ENCODE measurements at regions not wholly inside any gene's neighbourhood (a gene's known extent, or its start where the extent isn't known, plus 50 kb on each side); places are given as distances from the start of the nearest gene placed in this dataset.
"Not testable (repeated sequence)": the region's sequence is repeated elsewhere in the genome, so short reads cannot be mapped to it uniquely, and the experiment has no call there.

DNA sequence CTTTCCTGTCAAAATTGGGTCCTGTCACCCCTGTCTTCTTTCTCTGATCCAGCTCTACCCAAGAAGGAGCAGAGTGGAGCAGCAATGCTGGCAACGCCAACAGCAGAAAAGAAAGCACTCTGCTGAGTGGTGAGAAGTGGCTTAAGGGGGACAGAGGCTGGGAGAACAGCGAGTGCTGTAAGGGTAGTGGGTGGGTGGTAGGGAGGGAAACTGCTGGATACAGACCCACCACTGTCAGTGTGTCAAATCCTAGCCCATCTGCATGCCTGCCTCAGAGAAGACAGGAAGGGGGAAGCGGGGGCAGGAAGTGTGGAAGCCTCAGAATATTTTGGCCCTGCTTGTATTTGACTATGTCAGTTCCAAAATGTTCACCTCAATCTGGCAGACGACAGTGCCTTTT, 170.4 kb upstream of the MAST4 start:
- DNase-seq = no peak

DNA sequence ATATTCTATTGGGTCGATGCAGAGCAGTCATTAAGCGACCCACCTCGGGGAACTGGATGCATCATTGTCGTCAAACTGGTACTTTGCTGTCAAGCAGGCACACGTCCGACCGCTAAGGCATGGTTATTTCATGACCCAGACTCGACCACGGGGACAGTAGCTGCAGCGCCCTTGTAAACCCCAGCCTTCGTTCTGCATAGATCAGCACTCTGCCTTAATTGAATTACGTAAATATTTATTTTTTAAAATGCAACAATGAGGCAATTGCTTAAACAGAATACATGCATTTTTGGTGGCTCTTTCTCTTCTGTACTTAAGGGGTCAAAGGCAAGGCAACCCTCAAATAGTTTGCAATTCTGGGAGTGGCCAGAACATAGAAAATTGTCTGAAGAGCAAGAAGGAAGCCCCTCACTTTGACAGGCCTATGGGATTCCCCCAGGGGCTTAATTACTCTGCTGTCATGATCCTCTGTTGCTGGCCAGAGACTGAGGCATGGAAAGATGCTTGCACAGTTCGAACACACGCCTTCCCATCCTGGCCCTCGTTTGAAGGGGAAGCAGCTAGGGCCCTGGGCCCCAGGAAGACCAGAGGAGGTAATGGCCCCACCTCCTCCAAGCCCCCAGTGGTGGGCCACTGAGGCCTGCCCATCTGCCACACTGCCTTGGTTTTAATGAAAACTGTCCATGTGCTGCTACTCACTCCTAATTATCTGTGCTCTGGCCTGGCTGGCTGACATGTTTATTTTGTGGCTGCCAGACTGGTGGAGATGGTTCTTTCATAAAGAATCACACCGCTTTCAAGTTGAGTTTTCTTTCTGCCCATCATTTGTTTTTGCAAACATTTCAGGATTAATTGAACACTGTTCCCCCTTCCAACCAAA, 169.7 kb upstream of the MAST4 start:
- DNase-seq = no peak

DNA sequence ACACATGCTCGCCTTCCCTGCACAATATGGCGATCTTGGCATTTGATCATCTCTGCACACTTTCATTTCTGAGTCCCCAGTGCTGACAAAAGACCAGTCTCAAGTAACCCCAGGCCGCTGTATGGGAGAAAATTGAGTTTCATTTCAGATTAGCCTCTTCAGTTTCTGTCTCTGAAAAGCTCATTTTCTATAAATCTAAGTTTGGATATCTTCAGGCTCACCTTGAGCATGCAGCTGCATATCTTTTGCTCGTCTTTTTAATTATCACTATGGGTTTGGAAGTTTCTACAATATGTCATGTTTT, 169.1 kb upstream of the MAST4 start:
- no peak for DNase-seq

DNA sequence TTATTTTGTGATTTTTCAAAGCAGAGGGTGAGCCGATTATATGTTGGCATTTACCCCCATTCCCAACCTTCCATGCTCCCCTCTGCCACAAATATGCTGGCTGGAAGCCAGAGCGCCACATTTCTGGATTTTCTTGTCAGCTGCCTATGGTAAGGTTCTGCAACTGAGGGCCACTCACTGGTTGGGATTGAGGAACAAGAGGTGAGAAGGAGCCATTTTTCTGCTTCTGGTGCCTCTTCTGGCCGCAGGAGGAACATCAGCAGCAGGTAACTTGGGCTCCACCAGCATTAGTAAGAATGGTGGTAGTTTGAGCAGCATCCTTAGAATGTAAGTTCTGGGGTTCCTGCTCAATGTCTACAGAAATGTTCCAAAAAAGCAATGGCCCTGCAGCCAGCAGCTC, 159.5 kb upstream of the MAST4 start:
- DNase-seq = no peak

DNA sequence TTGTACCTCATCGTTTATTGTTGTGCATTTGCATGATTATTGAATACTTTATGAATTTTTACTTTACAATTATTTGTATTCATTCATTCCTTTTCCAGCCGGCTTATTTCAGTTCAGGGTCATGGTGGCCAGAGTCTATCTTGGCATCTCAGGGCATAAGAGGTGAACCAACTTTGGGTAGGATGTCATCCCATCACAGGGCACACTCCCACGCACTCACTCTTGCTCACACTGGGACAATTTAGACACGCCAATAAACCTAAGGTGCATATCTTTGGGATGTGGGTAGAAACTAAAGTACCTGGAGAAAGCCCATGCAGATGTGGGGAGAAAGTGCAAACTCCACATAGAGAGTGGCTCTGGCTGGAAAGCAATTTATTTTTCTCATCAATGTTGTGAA, 158.1 kb upstream of the MAST4 start:
- no peak for DNase-seq

DNA sequence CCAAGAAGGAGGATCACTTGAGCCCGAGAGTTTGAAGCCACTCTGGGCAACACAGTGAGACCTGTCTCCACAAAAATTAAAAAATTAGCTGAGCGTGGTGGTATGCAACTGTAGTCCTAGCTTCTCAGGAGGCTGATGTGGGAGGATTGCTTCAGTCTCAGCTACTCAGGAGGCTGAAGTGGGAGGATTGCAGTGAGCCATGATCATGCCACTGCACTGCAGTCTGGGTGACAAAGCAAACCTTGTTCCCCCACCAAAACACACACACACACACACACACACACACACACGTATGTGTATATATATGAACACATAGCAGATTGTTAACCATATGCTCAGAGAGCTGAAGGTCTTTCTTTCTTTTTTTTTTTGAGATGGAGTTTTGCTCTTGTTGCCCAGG, 157.5 kb upstream of the MAST4 start:
- no peak for DNase-seq

DNA sequence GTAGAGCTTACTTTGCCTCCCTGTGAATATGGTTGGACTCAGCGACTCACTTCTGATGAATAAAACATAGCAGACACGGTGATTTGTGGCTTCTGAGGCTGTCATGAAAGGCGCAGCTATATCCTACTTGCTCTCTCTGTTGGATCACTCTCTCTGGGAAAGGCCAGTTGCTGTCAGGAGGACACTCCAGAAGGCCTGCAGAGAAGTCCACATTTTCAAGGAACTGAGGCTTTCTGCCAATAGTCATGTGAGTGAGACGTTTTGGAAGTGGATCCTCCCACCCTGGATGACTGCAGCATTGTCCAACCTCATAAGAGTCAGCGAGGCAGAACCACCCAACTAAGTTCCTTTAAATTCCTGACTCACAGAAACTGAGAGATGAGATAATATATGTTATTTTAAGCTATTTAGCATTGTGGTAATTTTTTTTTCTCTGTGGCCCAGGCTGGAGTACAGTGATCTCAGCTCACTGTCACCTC, 156.0 kb upstream of the MAST4 start:
- peak; percentile 48 for DNase-seq

DNA sequence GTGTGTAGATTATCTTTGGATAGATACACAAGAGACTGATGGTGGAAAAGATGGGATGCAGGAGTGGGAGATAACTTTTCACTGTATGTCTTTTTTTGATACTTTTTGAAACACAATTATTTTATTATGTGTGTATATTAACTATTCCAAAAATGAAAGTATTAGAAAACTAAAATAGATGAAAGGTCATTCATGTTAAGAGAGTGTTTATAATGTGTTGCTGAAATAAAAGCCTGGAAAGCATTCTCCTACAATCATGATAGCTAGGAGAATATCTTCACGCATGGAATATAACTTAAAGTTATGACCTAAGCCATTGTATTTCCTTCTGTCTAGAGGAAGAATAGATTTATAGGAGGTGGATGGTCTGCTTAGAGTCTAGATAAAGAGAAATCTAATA, 154.8 kb upstream of the MAST4 start:
- DNase-seq = no peak

DNA sequence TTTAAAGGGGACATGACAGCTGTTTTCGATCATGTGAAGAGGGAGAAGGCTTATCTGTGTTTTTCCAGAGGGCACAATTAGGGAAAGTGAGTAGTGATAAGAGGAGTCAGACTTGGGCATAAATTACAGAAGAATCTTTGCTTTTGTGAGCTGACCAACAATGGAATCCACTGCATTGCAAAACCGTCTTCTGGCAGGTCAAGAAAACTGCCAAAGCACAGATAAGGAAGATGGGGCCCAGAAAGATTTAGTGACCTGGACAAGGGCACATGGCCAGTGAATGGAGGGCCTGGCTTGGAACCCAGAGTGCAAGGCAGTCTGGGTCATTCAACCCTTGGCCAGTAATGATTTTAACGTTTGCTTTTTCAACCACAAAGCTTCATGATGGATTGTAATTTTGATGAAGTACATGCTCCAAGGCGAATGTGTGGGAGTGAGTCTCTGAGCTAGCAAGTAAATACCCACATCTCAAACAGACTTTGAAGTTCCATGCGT, 153.2 kb upstream of the MAST4 start:
- no peak for DNase-seq

DNA sequence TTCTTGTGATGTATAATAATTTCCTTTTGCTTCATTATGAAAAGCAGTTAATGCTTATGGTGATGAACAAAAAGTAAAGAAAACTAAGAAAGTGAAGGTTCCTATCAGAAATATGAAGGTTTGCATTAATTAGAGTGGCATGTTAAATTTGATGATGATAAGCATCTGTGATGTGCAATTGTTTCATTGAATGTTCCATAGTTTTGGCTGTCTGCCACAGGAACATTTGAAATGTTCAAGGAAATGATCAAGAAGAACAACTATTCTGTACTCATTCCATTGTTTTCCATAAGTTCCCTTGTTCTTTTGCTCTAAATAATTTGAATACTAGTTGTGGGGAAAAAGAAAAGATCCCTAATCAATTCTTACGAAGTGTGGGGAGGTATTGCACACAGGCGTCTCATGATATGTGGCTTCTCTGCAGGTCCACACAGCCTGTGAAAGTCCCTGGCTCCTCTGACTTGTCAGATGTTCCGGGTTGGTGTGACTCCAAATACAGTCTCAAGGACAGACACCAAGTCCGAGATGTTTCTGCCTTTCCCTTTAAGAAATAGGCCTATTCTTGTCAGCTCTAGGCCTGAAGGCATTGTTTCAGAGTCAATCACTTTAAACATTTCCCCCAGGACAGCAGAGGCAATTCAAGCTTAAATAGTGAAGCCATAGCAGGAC, 152.6 kb upstream of the MAST4 start:
- DNase-seq = no peak

DNA sequence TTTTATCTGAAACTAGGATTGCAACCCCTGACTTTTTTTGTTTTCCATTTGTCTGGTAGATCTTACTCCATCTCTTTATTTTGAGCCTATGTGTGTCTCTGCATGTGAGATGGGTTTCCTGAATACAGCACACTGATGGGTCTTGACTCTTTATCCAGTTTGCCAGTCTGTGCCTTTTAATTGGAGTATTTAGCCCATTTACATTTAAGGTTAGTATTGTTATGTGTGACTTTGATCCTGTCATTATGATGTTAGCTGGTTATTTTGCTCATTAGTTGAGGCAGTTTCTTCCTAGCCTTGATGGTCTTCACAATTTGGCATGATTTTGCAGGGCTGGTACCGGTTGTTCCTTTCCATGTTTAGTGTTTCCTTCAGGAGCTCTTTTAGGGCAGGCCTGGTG, 148.1 kb upstream of the MAST4 start:
- DNase-seq = not testable (repeated sequence)

DNA sequence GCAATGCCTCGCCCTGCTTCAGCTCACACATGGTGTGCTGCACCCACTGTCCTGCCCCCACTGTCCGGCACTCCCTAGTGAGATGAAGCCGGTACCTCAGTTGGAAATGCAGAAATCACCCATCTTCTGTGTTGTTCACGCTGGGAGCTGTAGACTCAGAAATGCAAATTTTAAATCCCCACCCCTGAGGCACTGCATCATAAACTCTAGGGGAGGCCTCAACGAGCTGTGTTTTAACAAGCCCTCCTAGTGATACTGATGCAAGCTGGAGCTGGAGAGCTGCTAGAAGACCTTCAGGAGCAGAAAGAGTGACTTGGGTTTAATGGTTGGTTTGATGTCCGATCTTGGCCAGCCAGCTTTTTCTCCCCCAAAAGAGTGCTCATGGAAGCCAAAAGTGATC, 146.0 kb upstream of the MAST4 start:
- no peak for DNase-seq

DNA sequence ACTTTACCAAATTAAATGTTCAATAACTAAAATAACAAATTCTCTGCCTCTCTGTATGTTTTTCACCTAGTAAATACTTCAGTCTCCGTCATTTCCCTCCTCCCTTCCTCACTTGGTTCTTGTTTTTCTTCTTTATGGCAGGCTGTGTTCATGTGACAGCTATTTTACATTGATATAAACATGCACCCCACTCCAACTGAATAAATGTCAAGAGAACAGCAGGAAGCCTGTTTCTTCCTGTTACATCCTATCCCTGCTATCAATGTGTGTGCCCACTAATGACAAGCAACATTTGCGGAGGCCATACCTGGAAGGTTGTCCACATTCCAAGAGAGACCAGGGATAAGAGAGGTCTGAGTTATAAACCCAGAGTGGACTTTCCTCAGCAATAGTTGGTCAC, 145.2 kb upstream of the MAST4 start:
- DNase-seq = no peak

DNA sequence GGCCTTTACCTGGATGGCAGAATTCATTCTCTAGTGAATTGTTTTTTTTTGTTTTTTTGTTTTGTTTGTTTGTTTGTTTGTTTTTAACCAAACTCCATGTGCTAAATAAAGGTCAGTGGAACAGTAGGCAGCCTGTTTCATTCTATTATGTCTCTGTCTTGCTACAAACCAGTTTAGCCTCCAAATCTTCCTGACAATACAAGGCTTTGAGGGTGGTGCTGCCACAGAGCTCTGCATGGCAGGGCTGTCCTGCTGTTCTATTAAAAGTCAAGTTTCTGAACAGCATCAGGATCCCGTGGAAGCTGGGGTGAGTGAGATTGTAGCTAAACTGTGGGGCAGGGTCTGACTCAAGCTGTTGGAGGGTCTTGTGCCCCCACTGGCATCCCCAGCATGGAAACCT, 144.1 kb upstream of the MAST4 start:
- DNase-seq = no peak

DNA sequence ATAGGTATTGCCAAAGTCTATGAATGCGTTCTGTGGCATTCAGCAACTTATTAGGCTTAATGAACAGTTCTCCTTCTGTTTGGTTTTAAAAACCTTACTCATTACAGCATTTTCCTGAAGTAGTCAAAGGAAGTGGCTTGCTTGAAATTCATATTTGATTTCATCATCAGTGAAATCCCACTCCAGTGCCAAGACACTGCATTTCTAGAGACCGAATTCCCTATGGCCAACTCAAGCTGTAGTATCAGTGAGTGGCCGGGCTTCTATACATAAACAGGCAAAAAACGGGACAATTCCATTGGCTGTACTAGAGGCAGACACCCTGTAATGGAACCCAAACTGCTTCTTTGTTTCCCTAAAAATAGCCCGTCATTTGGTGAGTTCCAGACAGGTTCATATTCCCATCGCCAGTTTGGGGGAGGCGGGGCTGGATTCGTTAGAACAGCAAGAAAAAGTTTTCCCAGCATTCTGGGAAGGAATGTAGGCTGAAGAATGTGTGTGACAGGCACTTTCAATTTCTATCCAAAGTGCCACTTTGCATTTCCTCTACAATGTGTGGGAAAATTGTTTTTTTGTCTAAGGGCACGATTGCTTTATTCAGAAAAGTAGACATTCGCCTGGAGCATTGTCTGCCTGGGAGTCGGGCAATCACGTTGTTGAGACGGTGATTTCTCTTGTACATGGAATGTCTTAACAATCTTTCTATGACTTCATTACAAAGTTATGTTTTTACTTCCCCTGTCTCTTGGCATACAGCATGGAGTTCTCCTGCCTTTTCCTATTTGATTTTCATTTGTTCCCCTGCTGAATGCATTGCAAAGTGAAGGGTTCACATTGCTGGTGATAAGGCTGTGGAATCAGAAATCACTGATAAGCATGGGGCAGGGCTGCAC, 141.8 kb upstream of the MAST4 start:
- DNase-seq = no peak

DNA sequence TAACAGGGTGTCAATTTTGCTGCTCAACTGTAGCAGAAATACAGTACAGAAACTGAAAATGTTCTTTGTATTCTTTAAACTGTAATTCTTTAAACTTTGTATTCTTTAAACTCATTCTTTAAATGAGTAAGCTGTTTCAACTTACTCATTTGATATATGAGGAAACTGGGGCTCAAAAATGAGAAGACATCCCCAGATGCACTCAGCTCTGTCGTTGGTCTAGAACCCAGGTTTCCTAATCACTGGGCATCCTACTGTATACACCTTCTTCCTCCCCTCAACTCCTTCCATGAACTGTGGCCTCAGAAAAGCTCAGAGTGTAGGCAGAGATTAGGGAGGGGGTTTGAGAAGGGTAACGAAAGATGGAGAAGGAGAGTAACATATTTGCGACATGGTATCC, 136.5 kb upstream of the MAST4 start:
- no peak for DNase-seq

DNA sequence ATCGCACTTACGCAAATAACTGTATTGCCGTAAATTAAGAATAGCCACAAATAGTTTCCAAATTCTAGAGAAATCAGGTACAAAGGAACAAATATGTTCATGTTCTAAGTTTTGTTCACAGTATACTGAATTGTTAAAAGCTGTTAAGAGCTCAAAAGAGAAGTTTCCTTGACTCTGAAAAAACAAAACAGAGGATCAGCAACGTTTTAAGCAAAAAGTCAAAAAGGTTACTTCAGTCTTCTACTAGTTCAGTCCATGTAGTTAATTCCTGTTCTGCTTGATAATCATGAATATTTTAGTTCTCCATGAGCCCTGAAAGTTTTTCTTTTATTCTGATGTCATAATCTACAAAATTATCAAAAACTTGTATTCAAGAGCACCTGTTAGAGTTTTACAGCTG, 128.6 kb upstream of the MAST4 start:
- DNase-seq = no peak

DNA sequence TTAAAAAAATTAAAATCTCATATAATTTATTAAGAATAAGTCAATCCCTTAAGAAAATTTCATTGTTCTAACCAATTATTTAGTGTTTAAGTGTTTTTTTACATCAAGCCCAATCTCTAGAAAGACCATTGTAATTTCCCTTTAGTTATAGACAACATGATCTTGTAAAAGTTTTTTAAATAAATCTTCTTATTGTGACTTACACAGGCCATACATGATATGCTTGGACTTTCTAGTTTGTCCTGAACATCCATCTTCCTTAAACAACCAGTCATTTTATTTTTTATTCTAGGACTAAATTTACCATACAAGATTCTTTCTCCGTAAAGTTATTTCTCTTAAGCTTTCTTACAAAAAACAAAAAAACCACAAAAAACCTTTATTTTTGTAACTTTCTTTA, 126.5 kb upstream of the MAST4 start:
- no peak for DNase-seq

DNA sequence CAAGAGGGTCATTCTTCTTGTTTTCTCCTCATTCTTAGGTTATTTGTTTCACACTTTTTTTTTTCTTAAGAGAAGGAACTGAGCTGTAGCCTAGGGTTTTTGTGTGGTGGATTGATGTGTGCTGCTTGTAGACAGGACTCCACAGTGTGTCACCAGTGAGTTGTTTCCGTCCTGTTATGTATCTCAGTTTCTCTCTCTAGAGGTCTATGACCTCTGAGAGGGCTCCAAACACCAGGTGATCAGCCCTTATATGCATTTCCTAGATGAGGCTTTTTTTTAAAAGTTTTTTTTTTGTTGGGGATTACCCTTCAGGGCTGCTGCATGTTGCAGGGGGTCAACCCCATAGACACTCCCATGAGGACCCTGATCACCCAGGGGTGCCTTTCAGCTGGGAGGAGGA, 124.2 kb upstream of the MAST4 start:
- DNase-seq = no peak

DNA sequence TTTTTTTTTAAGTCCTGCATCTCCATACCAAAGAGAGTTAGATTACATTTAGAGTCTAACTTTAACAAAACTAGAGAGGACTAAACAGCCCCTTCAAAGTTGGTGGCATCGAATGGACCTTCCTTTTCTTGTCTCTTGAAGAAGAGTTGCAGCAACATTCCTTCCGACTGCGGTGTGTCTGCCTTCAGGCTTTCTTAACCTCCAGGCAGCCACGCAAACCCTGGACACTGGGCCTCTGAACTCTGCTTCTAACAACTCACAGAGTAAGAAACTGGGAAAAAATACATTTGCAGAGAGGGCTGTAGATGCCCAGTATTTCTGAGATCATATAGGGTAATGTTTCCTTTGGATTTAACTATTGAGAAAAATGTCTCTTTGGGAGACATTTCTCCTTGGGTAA, 120.5 kb upstream of the MAST4 start:
- DNase-seq = no peak

DNA sequence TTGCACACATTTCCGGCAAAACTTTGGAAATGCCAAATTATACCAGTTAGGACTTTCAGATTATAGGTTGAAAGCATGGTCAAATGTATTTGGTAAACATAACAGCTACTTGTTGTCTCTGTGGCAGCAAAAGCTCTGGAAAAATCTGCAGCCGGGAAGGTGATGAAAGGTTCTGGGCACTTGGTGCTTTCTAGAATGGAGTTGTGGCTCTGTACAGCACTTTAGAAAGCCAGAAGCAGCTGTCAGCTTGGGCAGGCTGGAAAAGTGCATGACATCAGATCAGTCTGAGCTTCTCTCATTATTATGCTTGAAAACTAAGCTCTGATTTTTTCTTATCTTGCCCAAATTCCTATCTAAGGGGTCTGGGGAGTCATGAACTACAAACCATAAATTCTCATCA, 118.6 kb upstream of the MAST4 start:
- no peak for DNase-seq

DNA sequence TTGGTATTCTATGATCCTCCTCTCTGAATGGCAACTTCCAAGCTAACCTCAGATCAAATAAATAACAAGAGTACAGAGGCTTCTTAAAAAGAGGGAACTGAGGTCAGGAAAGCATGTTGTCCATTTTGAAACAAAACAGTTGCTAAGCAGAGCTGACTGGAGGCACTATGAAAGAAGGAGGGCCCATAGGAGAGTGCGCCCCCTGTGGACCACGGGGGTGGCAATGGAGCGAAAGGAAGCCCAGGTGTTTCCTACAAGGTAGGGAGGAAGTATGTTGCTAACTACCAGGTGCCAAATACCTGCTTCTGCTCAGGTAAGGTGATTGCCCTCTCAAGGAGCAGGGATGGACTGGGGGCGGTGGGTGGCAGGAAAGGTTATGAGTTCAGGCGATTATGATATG, 101.8 kb upstream of the MAST4 start:
- DNase-seq = no peak

DNA sequence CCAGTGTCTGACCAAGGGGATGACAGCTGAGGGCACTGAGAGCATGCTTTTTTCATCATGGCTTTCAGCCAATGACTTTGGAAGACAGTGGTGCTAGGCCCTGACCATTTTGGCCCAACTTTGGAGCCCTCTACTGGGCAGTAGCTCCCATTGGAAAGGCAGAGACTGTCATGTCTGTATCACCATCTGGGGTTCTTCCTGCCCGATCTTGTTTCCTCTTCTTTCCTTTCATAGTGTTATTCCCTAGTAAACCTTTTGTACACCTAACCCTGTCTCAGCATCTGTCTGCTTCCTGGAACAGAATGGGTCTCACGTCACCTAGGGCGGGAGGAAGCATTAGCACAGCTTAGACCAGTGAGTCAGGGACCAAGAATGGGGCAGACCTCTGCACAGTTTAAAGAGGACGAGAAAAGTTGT, 97.4 kb upstream of the MAST4 start:
- no peak for DNase-seq

Data from femur (tissue), 1 donor.